GM23338 (cell line): ENCODE measurements at regions not wholly inside any gene's neighbourhood (a gene's known extent, or its start where the extent isn't known, plus 50 kb on each side); places are given as distances from the start of the nearest gene placed in this dataset.

Experiments
- CREB1 ChIP-seq: fragments of 250-450 bp; sonication (Bioruptor Pico); IDR thresholded peaks from 2 replicates; pipeline ENCODE4 v1.5.0; 2020; ENCODE audit warnings: low read depth, mild to moderate bottlenecking, moderate library complexity
- CTCF ChIP-seq, 2 experiments: fragments of 200-600 bp in 1 of 2; sonication (generic) in 1 of 2; conservative IDR thresholded peaks; 2 replicates each; pipeline versions ENCODE4 v1.5.1 to v1.6.1; 2016 to 2017; ENCODE audit warnings: antibody characterized with exemption in 2 of 2, low read depth in 2 of 2, mild to moderate bottlenecking in 2 of 2, moderate library complexity in 1 of 2
- ETS1 ChIP-seq: IDR thresholded peaks from 2 replicates; pipeline ENCODE4 v1.6.1; 2016; ENCODE audit warnings: antibody characterized with exemption
- EZH2 ChIP-seq: fragments of 200-600 bp; sonication (generic); IDR thresholded peaks from one replicate; pipeline ENCODE4 v1.8.0; 2017; ENCODE audit warnings: antibody characterized with exemption, mild to moderate bottlenecking, low read depth; ENCODE audit not compliant: unreplicated experiment
- POLR2AphosphoS5 ChIP-seq: IDR thresholded peaks from 2 replicates; pipeline ENCODE4 v1.6.1; 2016; ENCODE audit warnings: antibody characterized with exemption, low read depth
- STAT1 ChIP-seq: IDR thresholded peaks from one replicate; pipeline ENCODE4 v1.6.1; 2016; ENCODE audit warnings: antibody characterized with exemption; ENCODE audit not compliant: unreplicated experiment
- ZNF331 ChIP-seq: fragments of 250-450 bp; sonication (Bioruptor Pico); IDR thresholded peaks from 2 replicates; pipeline ENCODE4 v1.5.0; 2020; ENCODE audit warnings: low read depth, mild to moderate bottlenecking, moderate library complexity
- ZNF462 ChIP-seq: fragments of 250-450 bp; sonication (Bioruptor Pico); IDR thresholded peaks from 2 replicates; pipeline ENCODE4 v1.5.0; 2020; ENCODE audit warnings: mild to moderate bottlenecking, moderate library complexity

GRCh38 chr18:24985586-24985985 lies 366.4 kb downstream of the ZNF521 start (continued):
- TF ChIP-seq ZNF462 (CRISPR knock-in tag), result no peak
- no peak for TF ChIP-seq STAT1
- TF ChIP-seq ZNF331 (CRISPR knock-in tag), result no peak
- no peak for TF ChIP-seq CTCF (conservative IDR thresholded peaks at IDR 0.05; ENCODE audit: low read depth in 2 of 2)
- no peak for TF ChIP-seq POLR2AphosphoS5
- no peak for TF ChIP-seq CREB1
- TF ChIP-seq EZH2, result no peak
- TF ChIP-seq ETS1, result no peak
